ENCODE measurements at regions not wholly inside any gene's neighbourhood (a gene's known extent, or its start where the extent isn't known, plus 50 kb on each side); places are given as distances from the start of the nearest gene placed in this dataset.

DNA sequence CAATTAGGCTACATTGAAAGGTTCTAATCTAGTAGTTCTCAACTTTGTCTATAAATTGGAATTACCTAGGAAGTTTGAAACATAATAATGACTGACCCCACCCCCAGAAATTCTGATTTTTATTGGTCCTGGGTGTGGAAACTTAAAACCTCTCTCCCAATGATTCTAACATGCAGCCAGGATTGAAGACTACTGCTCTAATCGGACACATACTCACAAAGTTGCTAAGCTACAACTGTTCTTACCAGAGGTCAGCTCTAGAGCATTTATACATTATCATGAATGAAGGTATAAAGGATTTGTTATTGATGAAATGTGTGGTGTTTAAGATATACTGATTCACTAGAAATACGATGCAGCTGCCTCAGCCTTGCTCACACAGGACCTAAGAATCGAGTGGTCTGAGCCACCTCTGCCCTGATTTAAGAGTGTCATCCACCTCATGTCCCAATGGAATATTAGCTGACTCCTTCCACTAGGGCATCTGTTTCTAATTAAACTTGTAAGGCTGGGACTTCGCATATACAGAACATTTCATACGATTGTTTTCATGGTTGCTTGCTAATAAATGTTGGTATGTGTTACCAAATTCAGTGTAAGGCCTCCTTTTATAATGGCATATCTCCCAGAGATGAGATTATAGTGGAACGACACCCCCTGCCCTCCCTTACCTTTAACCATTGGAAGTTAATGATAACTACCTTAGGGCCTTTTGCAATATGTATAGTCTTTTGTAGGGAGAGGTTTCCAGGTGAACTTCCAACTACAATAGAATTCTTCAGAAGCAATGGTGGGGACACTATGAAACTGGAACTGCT lies 410.8 kb upstream of the PDE3A start:
- no peak for DNase-seq (ENCODE audit: low spot score)
- in situ Hi-C loops (cut with MboI; ENCODE audit: low sequenced_read_pairs, unreplicated experiment), result no loop called here
- TF ChIP-seq, protein P1, sequence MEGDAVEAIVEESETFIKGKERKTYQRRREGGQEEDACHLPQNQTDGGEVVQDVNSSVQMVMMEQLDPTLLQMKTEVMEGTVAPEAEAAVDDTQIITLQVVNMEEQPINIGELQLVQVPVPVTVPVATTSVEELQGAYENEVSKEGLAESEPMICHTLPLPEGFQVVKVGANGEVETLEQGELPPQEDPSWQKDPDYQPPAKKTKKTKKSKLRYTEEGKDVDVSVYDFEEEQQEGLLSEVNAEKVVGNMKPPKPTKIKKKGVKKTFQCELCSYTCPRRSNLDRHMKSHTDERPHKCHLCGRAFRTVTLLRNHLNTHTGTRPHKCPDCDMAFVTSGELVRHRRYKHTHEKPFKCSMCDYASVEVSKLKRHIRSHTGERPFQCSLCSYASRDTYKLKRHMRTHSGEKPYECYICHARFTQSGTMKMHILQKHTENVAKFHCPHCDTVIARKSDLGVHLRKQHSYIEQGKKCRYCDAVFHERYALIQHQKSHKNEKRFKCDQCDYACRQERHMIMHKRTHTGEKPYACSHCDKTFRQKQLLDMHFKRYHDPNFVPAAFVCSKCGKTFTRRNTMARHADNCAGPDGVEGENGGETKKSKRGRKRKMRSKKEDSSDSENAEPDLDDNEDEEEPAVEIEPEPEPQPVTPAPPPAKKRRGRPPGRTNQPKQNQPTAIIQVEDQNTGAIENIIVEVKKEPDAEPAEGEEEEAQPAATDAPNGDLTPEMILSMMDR (IDR thresholded peaks at IDR 0.05; ENCODE audit: borderline replicate concordance, control extremely low read depth, extremely low read depth, insufficient read depth, missing control alignments), result no peak

DNA sequence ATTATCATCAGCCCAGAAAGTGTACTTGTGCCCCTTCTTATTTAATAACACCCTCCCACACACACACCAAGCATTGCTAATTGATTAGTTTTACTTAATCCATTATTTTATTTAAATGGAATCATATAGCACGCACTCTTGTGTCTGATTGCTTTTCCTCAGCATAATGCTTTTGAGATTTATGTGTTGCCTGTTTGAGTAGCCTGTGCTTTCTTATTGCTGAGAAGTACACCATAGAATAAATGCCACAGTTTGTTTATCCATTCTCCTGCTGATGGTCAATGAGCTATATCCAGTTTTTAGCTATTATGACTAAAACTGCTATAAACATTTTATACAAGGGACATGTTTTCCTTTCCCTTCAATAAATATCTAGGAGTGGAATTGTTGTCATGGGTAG lies 409.9 kb upstream of the PDE3A start:
- TF ChIP-seq, protein P1 (IDR thresholded peaks at IDR 0.05; ENCODE audit: borderline replicate concordance, control extremely low read depth, extremely low read depth, insufficient read depth, missing control alignments), result no peak
- no peak for DNase-seq (ENCODE audit: low spot score)
- in situ Hi-C loops (cut with MboI; ENCODE audit: low sequenced_read_pairs, unreplicated experiment), result no loop called here

DNA sequence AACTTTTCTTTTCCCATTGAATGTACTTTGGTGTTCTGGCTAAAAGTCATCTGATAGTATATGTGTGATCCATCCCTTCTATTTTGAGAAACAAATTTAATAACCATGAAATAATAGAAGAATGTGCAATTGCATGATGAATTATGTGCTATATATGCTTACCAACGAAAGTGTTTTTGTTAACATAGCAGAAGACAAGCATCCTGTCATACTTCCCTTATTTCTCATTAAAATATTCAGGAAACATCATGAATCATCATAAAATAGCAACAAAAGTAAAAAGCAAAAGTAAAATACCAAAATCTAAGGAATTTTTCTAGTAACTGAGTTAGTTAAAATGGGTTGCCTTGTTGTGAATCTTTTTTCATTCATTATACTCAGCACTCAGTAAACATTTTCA lies 409.0 kb upstream of the PDE3A start:
- no peak for DNase-seq (ENCODE audit: low spot score)
- in situ Hi-C loops (cut with MboI; ENCODE audit: low sequenced_read_pairs, unreplicated experiment), result no loop called here
- TF ChIP-seq, protein P1 (IDR thresholded peaks at IDR 0.05; ENCODE audit: borderline replicate concordance, control extremely low read depth, extremely low read depth, insufficient read depth, missing control alignments), result no peak

DNA sequence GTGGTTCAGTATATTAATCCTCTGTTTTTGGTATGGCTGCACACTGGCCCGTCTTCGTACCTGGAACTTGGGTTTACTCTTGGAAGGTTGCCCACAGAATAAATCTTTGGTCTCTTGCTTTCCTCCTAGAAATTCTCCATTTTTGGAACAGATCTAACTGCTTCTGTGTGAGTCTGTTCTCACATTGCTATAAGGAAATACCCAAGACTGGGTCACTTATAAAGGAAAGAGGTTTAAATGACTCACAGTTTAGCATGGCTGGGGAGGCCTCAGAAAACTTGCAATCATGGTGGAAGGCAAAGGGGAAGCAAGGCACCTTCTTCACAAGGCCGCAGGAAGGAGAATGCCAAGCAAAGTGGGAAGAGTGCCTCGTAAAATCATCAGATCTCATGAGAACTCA lies 407.8 kb upstream of the PDE3A start:
- in situ Hi-C loops (cut with MboI; ENCODE audit: low sequenced_read_pairs, unreplicated experiment), result no loop called here
- TF ChIP-seq, protein P1 (IDR thresholded peaks at IDR 0.05; ENCODE audit: borderline replicate concordance, control extremely low read depth, extremely low read depth, insufficient read depth, missing control alignments), result no peak
- no peak for DNase-seq (ENCODE audit: low spot score)

DNA sequence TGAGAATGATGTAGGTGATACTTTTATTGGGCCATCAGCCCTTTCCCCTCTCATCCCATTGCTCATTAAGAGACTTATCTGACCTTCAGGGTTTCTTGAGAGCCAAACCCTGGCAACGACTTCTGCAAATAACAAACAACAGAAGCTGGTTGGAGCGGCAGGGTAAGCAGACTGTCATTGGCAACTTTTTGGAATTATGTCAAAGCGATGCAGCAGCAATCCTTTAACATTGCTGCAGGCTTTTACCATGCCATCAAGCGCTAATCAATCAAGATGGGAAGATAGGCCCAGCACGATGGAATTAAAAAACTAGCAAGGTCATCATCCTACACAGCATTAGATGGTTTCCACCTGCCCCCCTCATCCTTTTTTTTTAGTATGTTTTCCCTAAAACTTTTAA lies 406.1 kb upstream of the PDE3A start:
- in situ Hi-C loops (cut with MboI; ENCODE audit: low sequenced_read_pairs, unreplicated experiment), result no loop called here
- no peak for DNase-seq (ENCODE audit: low spot score)
- TF ChIP-seq, protein P1 (IDR thresholded peaks at IDR 0.05; ENCODE audit: borderline replicate concordance, control extremely low read depth, extremely low read depth, insufficient read depth, missing control alignments), result no peak

DNA sequence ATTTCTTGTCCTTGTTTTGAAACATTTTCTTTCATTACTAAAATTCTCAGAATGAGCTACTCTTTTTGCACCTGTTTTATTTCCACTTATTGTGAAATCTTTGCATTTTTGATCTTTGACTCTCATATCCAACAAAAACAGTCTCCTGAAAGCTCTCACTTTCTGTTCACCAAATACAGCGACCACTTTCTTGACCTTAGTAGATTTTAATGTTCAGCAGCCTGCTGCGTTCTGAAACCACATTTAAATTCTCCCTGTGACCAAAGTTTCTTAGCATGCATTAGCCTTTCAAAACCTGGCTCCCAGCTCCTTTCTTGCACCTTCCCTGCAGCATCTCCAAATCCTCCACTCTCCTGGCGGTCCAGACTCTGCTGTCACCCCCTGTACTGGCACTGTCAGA lies 404.4 kb upstream of the PDE3A start:
- in situ Hi-C loops (cut with MboI; ENCODE audit: low sequenced_read_pairs, unreplicated experiment), result no loop called here
- TF ChIP-seq, protein P1 (IDR thresholded peaks at IDR 0.05; ENCODE audit: borderline replicate concordance, control extremely low read depth, extremely low read depth, insufficient read depth, missing control alignments), result no peak
- no peak for DNase-seq (ENCODE audit: low spot score)
